ENCODE measurements at regions not wholly inside any gene's neighbourhood (a gene's known extent, or its start where the extent isn't known, plus 50 kb on each side); places are given as distances from the start of the nearest gene placed in this dataset.

GRCh38 chr18:78698914-78699313, 280.7 kb upstream of the SALL3 start (continued):
- no peak for TF ChIP-seq IKZF5 (CRISPR knock-in tag; IDR thresholded peaks at IDR 0.05)
- no peak for TF ChIP-seq ELK4 (CRISPR knock-in tag; IDR thresholded peaks at IDR 0.05; ENCODE audit: borderline replicate concordance)
- TF ChIP-seq FOXJ3 (CRISPR knock-in tag; IDR thresholded peaks at IDR 0.05; ENCODE audit: borderline replicate concordance): no peak
- no peak for TF ChIP-seq ZNF576 (CRISPR knock-in tag; IDR thresholded peaks at IDR 0.05)

- Histone ChIP-seq H3K36me3 (replicated peaks in 1 of 2; ENCODE audit: control insufficient read depth in 1 of 2, insufficient read depth in 2 of 2, low read length in 2 of 2) (no peaks in the 10 kb centered on the region), H2AFZ (ENCODE audit: low read length) (no peak overlapping the region), H3K27me3 (ENCODE audit: control insufficient read depth in 1 of 2, insufficient read depth in 2 of 2, low read length in 2 of 2) (peaks cover 5 to 33% of the 10 kb centered on the region in 2 experiments; a peak in 4 of 5 replicates), H3K27ac (ENCODE audit: extremely low read length, insufficient read depth, low read length) (no peak overlapping the region), H3K4me1 (ENCODE audit: insufficient read depth, low read length) (no peaks in the 10 kb centered on the region), H3K9me3 (ENCODE audit: low read length) (no peaks in the 10 kb centered on the region), H4K20me1 (ENCODE audit: insufficient read depth, low read length) (no peaks in the 10 kb centered on the region), H3K4me3 (replicated peaks in 1 of 3; ENCODE audit: insufficient read depth in 1 of 3, low read depth in 2 of 3, low read length in 3 of 3) (no peak overlapping the region), H3K4me2 (ENCODE audit: low read depth, low read length) (no peak overlapping the region), H3K9ac (ENCODE audit: insufficient read depth, low read depth, low read length) (no peak overlapping the region), H3K79me2 (ENCODE audit: insufficient read depth, low read length) (no peaks in the 10 kb centered on the region)
- in situ Hi-C loops (cut with HindIII; ENCODE audit: extremely low pct_ligation_motif_present, low pct_unique_long_range_greater_than_20kb) (no loop called here), intact Hi-C loops (cut with micrococcal nuclease; ENCODE audit: unreplicated experiment) (no loop called here)
- 20% methylated on average over 9 of the region's 12 CpGs for WGBS (ENCODE audit: low lambda C conversion rate)
- DNase-seq (ENCODE audit: low spot score) (no peak), ATAC-seq (no peak), FAIRE-seq (no peak)
- CTCF ChIA-PET (ENCODE audit: low intra/inter-chr PET ratio, low total read pairs): no interaction called here
- no TSS peak for BruUV-seq (replicated peaks)
- POLR2A ChIA-PET: no interaction called here
- no peak for TF ChIP-seq POLR2A (IDR thresholded peaks at IDR 0.05; ENCODE audit: insufficient read depth in 1 of 2, low read depth in 2 of 2, low read length in 2 of 2)
- TF ChIP-seq SKIL (CRISPR knock-in tag; IDR thresholded peaks at IDR 0.05; ENCODE audit: borderline replicate concordance): no peak
- TF ChIP-seq ZNF512B (CRISPR knock-in tag; IDR thresholded peaks at IDR 0.05; ENCODE audit: borderline replicate concordance): no peak
- no peak for TF ChIP-seq REPIN1 (CRISPR knock-in tag; IDR thresholded peaks at IDR 0.05; ENCODE audit: borderline replicate concordance, low read depth)
- no peak for TF ChIP-seq SNAPC5 (CRISPR knock-in tag; IDR thresholded peaks at IDR 0.05; ENCODE audit: borderline replicate concordance)
- no peak for TF ChIP-seq ZNF276 (CRISPR knock-in tag; IDR thresholded peaks at IDR 0.05; ENCODE audit: low read depth)
- TF ChIP-seq NFYB (CRISPR knock-in tag; IDR thresholded peaks at IDR 0.05): no peak
- no peak for TF ChIP-seq ZNF777 (CRISPR knock-in tag; IDR thresholded peaks at IDR 0.05)
- TF ChIP-seq DMAP1 (CRISPR knock-in tag; IDR thresholded peaks at IDR 0.05): no peak
Observed at GRCh38 chr18:78699499-78699898, 280.1 kb upstream of the SALL3 start.

All from HepG2 (cell line).